ENCODE measurements at regions not wholly inside any gene's neighbourhood (a gene's known extent, or its start where the extent isn't known, plus 50 kb on each side); places are given as distances from the start of the nearest gene placed in this dataset.

DNA sequence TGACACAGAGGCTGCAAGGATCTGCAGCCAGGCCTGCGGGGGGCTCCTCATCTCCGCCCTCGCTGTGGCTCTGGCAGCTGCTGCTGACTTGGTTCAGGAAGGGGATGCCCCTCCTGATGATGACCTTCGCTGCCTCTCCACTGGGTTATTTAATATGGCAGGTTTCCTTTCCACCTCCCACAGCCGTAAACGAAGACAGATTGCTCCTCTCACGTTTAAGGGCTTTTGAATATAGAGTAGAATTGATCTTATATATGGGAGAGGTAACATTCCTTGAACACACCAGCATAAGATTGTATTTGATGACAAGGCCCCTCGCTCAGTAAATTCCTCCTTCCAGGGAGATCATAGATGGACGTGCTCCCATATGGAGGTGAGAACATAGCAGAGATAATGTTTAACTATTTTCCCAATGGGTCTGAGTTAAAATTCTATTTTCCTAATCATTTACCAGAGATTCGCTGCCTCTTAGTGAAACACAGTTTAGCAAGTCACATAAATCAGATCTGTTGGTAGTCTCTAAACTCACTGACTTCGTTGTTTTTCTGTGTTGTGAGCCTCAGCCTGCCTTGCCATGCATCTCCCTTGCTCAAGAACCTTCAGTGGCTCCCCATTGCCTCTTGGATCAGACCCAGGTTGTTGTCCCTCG lies 88.5 kb upstream of the AJAP1 start (continued):
- no peak for TF ChIP-seq GABPA (IDR thresholded peaks at IDR 0.05 in 1 of 2, conservative IDR thresholded peaks at IDR 0.05 in 1 of 2)
- TF ChIP-seq RAD21 (IDR thresholded peaks at IDR 0.05) = no peak
- no peak for TF ChIP-seq FOXA2 (IDR thresholded peaks at IDR 0.05)
- TF ChIP-seq HNF4G (IDR thresholded peaks at IDR 0.05) = no peak
- TF ChIP-seq HNF4A (conservative IDR thresholded peaks at IDR 0.05) = no peak
- TF ChIP-seq JUND (IDR thresholded peaks at IDR 0.05) = no peak

DNA sequence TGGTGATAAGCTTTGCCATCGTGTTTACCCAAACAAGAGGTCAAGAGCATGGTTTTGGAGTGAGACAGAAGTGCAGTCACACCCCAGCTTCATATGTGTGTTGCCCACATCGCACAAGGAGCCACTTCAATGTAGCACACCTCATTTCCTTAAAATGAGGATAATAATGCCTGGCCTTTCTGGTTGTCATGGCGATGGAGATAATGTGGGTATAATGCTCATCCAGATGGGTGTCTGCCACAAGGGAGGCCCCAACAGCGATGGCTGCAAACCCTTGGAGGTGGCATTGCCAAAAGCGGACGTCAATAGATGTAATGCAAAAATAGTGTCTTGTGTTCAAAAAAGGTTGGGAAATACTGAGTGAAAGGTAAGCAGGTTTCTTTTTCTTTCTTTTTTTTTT lies 83.1 kb upstream of the AJAP1 start:
- no peaks in the 10 kb centered on the region for H3K9me3 ChIP-seq (ENCODE audit: control insufficient read depth in 4 of 4, low read length in 3 of 4)
- H3K4me1 ChIP-seq (ENCODE audit: control insufficient read depth in 4 of 4, insufficient read depth in 4 of 4, low read length in 3 of 4) = no peaks in the 10 kb centered on the region
- no peak overlapping the region for H3K27ac ChIP-seq (ENCODE audit: low read depth in 1 of 2, low read length in 2 of 2)
- DNase-seq (ENCODE audit: low spot score) = no peak
- no peak overlapping the region for H3K9ac ChIP-seq (ENCODE audit: low read depth in 1 of 2, low read length in 2 of 2)
- WGBS = 72% methylated on average over 6 of the region's 6 CpGs
- peaks cover 0 to 1% (median 0%) of the 10 kb centered on the region in 4 donors for H3K27me3 ChIP-seq (ENCODE audit: control insufficient read depth in 4 of 4, insufficient read depth in 4 of 4, low read length in 3 of 4)
- TF ChIP-seq RXRA (IDR thresholded peaks at IDR 0.05) (no peak), JUND (IDR thresholded peaks at IDR 0.05) (no peak), HNF4A (conservative IDR thresholded peaks at IDR 0.05) (no peak), TAF1 (conservative IDR thresholded peaks at IDR 0.05) (no peak), YY1 (IDR thresholded peaks at IDR 0.05) (no peak), NR2F2 (IDR thresholded peaks at IDR 0.05) (no peak), FOXA2 (IDR thresholded peaks at IDR 0.05) (no peak), FOXA1 (IDR thresholded peaks at IDR 0.05) (no peak), RAD21 (IDR thresholded peaks at IDR 0.05) (no peak), HNF4G (IDR thresholded peaks at IDR 0.05) (no peak), SP1 (IDR thresholded peaks at IDR 0.05) (no peak), EGR1 (IDR thresholded peaks at IDR 0.05; ENCODE audit: low read depth in 2 of 2) (no peak)
- TF ChIP-seq, protein P1, sequence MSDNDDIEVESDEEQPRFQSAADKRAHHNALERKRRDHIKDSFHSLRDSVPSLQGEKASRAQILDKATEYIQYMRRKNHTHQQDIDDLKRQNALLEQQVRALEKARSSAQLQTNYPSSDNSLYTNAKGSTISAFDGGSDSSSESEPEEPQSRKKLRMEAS (IDR thresholded peaks at IDR 0.05) = no peak
- TF ChIP-seq, protein P2, sequence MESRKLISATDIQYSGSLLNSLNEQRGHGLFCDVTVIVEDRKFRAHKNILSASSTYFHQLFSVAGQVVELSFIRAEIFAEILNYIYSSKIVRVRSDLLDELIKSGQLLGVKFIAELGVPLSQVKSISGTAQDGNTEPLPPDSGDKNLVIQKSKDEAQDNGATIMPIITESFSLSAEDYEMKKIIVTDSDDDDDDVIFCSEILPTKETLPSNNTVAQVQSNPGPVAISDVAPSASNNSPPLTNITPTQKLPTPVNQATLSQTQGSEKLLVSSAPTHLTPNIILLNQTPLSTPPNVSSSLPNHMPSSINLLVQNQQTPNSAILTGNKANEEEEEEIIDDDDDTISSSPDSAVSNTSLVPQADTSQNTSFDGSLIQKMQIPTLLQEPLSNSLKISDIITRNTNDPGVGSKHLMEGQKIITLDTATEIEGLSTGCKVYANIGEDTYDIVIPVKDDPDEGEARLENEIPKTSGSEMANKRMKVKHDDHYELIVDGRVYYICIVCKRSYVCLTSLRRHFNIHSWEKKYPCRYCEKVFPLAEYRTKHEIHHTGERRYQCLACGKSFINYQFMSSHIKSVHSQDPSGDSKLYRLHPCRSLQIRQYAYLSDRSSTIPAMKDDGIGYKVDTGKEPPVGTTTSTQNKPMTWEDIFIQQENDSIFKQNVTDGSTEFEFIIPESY (IDR thresholded peaks at IDR 0.05) = no peak
- TF ChIP-seq, protein P3, sequence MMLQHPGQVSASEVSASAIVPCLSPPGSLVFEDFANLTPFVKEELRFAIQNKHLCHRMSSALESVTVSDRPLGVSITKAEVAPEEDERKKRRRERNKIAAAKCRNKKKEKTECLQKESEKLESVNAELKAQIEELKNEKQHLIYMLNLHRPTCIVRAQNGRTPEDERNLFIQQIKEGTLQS (IDR thresholded peaks at IDR 0.05) = no peak
- TF ChIP-seq, protein P4, sequence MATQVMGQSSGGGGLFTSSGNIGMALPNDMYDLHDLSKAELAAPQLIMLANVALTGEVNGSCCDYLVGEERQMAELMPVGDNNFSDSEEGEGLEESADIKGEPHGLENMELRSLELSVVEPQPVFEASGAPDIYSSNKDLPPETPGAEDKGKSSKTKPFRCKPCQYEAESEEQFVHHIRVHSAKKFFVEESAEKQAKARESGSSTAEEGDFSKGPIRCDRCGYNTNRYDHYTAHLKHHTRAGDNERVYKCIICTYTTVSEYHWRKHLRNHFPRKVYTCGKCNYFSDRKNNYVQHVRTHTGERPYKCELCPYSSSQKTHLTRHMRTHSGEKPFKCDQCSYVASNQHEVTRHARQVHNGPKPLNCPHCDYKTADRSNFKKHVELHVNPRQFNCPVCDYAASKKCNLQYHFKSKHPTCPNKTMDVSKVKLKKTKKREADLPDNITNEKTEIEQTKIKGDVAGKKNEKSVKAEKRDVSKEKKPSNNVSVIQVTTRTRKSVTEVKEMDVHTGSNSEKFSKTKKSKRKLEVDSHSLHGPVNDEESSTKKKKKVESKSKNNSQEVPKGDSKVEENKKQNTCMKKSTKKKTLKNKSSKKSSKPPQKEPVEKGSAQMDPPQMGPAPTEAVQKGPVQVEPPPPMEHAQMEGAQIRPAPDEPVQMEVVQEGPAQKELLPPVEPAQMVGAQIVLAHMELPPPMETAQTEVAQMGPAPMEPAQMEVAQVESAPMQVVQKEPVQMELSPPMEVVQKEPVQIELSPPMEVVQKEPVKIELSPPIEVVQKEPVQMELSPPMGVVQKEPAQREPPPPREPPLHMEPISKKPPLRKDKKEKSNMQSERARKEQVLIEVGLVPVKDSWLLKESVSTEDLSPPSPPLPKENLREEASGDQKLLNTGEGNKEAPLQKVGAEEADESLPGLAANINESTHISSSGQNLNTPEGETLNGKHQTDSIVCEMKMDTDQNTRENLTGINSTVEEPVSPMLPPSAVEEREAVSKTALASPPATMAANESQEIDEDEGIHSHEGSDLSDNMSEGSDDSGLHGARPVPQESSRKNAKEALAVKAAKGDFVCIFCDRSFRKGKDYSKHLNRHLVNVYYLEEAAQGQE (IDR thresholded peaks at IDR 0.05) = no peak
- no peak overlapping the region for H3K4me3 ChIP-seq (ENCODE audit: low read depth in 1 of 3, low read length in 3 of 3)
- no peaks in the 10 kb centered on the region for H3K36me3 ChIP-seq (ENCODE audit: control insufficient read depth in 4 of 4, insufficient read depth in 3 of 4, low read depth in 1 of 4, low read length in 3 of 4)
